Gastrocnemius medialis (tissue), 4 donors: ENCODE measurements at regions not wholly inside any gene's neighbourhood (a gene's known extent, or its start where the extent isn't known, plus 50 kb on each side); places are given as distances from the start of the nearest gene placed in this dataset.

Source experiments
- ATAC-seq, 2 donors: fragments of 150-250 bp; one replicate each; pipeline ENCODE4 v1.9.1; 2016
- DNase-seq, 2 donors: peaks; one replicate each; pipeline ENCODE4 v3.0.0-alpha.2; 2019
- H3K27ac ChIP-seq, 4 donors: fragments of 200-600 bp; sonication (generic); 1 replicate in 1 of 4; 2 replicates in 3 of 4; pipeline ENCODE4 v1.5.1; 2016 to 2018; ENCODE audit warnings: mild to moderate bottlenecking in 2 of 4, moderate library complexity in 1 of 4
- H3K27me3 ChIP-seq, 3 donors: fragments of 200-600 bp; sonication (generic) in 2 of 3; 1 replicate in 1 of 3; 2 replicates in 2 of 3; pipeline versions ENCODE4 v1.5.1 to v1.6.0; 2016 to 2019; ENCODE audit warnings: mild to moderate bottlenecking in 1 of 3, moderate library complexity in 1 of 3
- H3K36me3 ChIP-seq, 2 donors: fragments of 200-600 bp; sonication (generic) in 1 of 2; one replicate each; pipeline ENCODE4 v1.5.1; 2017 to 2018
- H3K4me1 ChIP-seq, 2 donors: fragments of 200-600 bp; sonication (generic) in 1 of 2; one replicate each; pipeline ENCODE4 v1.5.1; 2016 to 2017; ENCODE audit warnings: mild to moderate bottlenecking in 2 of 2
- H3K4me3 ChIP-seq, 4 donors: fragments of 200-600 bp; sonication (generic) in 3 of 4; 1 replicate in 1 of 4; 2 replicates in 3 of 4; pipeline ENCODE4 v1.5.1; 2016 to 2019; ENCODE audit warnings: mild to moderate bottlenecking in 2 of 4
- H3K9me3 ChIP-seq, 3 donors: fragments of 200-600 bp; sonication (generic) in 2 of 3; 1 replicate in 1 of 3; 2 replicates in 2 of 3; pipeline ENCODE4 v1.5.1; 2016 to 2019
- POLR2A ChIP-seq, 2 donors: fragments of 450-650 bp; IDR thresholded peaks; one replicate each; pipeline ENCODE4 v1.6.1; 2017; ENCODE audit warnings: antibody characterized with exemption in 2 of 2, mild to moderate bottlenecking in 2 of 2, moderate library complexity in 2 of 2
- in situ Hi-C, 4 donors: fragments of 200-750 bp; cut with MboI; loops; one replicate each; pipeline versions ENCODE4 v1.15.0 to v1.8.0; 2017; ENCODE audit warnings: low sequenced_read_pairs in 4 of 4
- intact Hi-C: fragments of 100-400 bp; cut with DNase I; formaldehyde crosslinking; loops from one replicate; pipeline ENCODE4 v1.15.1; 2023; ENCODE audit warnings: low total_unique reads
- TF ChIP-seq, protein P1 (sequence below), 5 experiments: fragments of 450-650 bp in 3 of 5; fragments of 200-600 bp in 2 of 5; sonication (generic) in 2 of 5; IDR thresholded peaks in 4 of 5; conservative IDR thresholded peaks in 1 of 5; 1 replicate in 4 of 5; 2 replicates in 1 of 5; pipeline ENCODE4 v1.5.1; 2016 to 2019; ENCODE audit warnings: antibody characterized with exemption in 5 of 5, mild to moderate bottlenecking in 3 of 5, moderate library complexity in 3 of 5

DNA sequence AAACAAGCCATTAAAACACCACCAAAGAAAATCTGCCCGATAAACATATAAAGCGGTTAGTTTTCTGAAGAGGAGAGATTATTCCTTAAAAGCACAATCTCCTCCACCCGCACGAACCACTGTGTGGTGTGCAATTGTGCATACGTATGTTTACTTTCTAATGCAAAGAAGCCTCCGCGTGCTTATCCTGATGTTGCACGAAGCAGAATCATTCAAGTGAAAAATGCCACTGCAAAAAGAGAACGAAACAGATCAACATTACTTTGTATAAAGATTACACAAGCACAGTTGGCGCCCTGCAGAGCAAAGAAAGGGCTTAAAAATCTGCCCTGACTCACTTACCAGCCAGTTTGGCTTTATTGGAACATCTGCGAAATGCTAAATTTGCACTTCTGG lies 166.8 kb downstream of the ZNF281 start:
- Histone ChIP-seq H3K9me3 (no peaks in the 10 kb centered on the region), H3K27me3 (peaks cover 4 to 22% (median 4%) of the 10 kb centered on the region in 3 donors), H3K27ac (peak overlapping the region; percentile 25 to 68 (median 51)), H3K36me3 (no peaks in the 10 kb centered on the region), H3K4me1 (peaks cover 5 to 16% of the 10 kb centered on the region in 2 donors), H3K4me3 (peak overlapping the region in 3 of 4 donors; percentile 31 to 38 (median 32))
- ATAC-seq (no peak), DNase-seq (no peak)
- in situ Hi-C loops = no loop called here
- TF ChIP-seq, protein P1, sequence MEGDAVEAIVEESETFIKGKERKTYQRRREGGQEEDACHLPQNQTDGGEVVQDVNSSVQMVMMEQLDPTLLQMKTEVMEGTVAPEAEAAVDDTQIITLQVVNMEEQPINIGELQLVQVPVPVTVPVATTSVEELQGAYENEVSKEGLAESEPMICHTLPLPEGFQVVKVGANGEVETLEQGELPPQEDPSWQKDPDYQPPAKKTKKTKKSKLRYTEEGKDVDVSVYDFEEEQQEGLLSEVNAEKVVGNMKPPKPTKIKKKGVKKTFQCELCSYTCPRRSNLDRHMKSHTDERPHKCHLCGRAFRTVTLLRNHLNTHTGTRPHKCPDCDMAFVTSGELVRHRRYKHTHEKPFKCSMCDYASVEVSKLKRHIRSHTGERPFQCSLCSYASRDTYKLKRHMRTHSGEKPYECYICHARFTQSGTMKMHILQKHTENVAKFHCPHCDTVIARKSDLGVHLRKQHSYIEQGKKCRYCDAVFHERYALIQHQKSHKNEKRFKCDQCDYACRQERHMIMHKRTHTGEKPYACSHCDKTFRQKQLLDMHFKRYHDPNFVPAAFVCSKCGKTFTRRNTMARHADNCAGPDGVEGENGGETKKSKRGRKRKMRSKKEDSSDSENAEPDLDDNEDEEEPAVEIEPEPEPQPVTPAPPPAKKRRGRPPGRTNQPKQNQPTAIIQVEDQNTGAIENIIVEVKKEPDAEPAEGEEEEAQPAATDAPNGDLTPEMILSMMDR (IDR thresholded peaks at IDR 0.05 in 4 of 5, conservative IDR thresholded peaks at IDR 0.05 in 1 of 5) = no peak
- no peak for TF ChIP-seq POLR2A (IDR thresholded peaks at IDR 0.05)
- intact Hi-C loops = loop anchor here (5.0 to 10.0 kb wide), 2 partner anchors 61 to 208 kb away; no protein-coding TSS in a partner anchor

DNA sequence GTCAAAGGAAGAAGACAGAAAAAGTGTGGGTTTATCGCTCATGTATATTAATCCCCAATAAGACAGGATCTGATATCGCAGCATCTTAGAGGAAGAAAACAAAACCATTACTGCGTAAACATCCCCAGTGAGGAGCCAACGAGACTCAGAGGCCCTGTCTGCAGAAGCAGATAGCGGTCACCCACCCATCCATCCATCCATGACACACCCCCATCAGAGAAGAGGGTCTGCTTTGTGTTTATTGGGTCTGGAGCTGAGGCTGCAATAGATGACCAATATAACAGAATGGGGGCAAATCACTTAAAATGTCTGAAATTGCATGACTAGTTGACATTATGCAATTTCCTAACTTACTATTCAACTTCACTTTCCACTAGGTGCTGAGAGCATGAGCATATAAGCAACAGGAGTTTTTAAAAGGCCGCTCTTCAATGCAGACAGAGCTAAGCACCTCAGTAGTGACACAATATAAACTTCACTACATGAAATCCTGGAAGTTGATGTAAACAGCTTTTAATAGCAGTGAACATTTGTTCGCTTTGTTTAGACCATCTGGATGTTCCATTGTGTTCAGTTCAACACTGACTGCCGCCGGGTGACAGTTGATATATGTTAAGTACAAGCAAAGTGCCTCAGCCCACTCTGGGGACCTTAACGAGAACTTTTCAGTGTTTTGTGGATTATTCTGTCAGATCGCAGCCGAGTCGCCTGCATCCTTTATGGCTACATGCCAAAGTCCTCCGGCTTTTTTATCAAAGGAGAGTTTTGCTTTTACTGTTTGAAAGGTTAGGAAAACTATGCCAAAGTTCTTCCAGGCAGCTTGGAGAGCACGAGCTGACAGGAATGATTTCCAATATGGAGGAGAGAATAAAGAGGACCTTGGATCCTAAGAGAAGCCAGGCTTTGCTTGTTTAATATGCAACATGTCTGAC lies 167.5 kb downstream of the ZNF281 start:
- peak; percentile 39 to 58 for ATAC-seq
- intact Hi-C loops (loop anchor here (5.0 to 10.0 kb wide), 2 partner anchors 60 to 208 kb away; no protein-coding TSS in a partner anchor), in situ Hi-C loops (no loop called here)
- DNase-seq = no peak
- H3K4me3 ChIP-seq = peak overlapping the region; percentile 22 to 38 (median 32)
- H3K9me3 ChIP-seq = no peaks in the 10 kb centered on the region
- peaks cover 5 to 16% of the 10 kb centered on the region in 2 donors for H3K4me1 ChIP-seq
- H3K27me3 ChIP-seq = peaks cover 4 to 20% (median 4%) of the 10 kb centered on the region in 3 donors
- H3K36me3 ChIP-seq = no peaks in the 10 kb centered on the region
- H3K27ac ChIP-seq = peak overlapping the region; percentile 25 to 68 (median 51)
- TF ChIP-seq, protein P1 (IDR thresholded peaks at IDR 0.05 in 4 of 5, conservative IDR thresholded peaks at IDR 0.05 in 1 of 5) = no peak
- TF ChIP-seq POLR2A (IDR thresholded peaks at IDR 0.05) = no peak

DNA sequence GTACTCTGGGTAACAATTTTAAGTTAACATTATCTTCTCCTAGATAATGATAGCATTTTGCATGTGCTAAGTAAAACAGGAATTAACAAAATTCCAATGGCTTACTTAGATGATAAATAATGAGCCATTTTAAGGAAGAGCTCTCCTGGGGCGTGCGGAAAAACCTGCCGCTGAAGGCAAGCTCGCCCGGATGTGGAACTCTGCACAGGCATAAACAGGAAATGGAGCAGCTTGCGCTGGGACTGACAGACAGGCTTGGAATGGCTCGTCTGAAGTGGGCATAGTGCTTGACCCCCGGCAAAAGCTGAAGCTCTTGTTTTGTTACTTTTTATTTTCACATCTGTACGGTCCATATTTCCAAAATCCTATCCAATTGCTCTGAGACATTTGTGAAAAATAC lies 169.2 kb downstream of the ZNF281 start:
- no peaks in the 10 kb centered on the region for H3K9me3 ChIP-seq
- H3K4me3 ChIP-seq = no peak overlapping the region
- DNase-seq (no peak), ATAC-seq (no peak)
- H3K4me1 ChIP-seq = peaks cover 5 to 16% of the 10 kb centered on the region in 2 donors
- no peaks in the 10 kb centered on the region for H3K36me3 ChIP-seq
- TF ChIP-seq, protein P1 (IDR thresholded peaks at IDR 0.05 in 4 of 5, conservative IDR thresholded peaks at IDR 0.05 in 1 of 5) = no peak
- TF ChIP-seq POLR2A (IDR thresholded peaks at IDR 0.05) = no peak
- intact Hi-C loops = loop anchor here (5.0 to 10.0 kb wide), 2 partner anchors 58 to 206 kb away; no protein-coding TSS in a partner anchor
- H3K27ac ChIP-seq = peak overlapping the region in 3 of 4 donors; percentile 3 to 50 (median 47)
- in situ Hi-C loops = no loop called here
- peaks cover 0 to 7% (median 4%) of the 10 kb centered on the region in 3 donors for H3K27me3 ChIP-seq

DNA sequence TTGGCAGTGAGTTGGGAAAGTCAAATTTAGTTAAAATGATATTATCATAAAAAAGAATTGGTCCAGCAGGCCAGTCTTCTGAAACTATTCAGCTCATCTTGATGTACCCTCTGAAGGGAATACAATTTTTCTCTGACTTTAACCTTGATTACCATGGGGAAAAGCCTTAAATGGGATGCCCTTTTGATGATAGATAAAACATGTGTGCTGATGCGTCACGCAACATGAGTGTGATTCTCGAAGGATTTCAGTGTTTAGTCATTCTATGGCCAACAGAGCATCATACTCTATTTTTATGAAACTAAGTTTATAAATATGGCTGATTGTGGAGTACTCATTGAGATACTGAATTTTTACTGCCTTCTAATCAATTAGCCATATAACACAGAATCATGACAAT lies 171.5 kb downstream of the ZNF281 start:
- TF ChIP-seq, protein P1 (IDR thresholded peaks at IDR 0.05 in 4 of 5, conservative IDR thresholded peaks at IDR 0.05 in 1 of 5) = no peak
- no peak for TF ChIP-seq POLR2A (IDR thresholded peaks at IDR 0.05)
- H3K4me3 ChIP-seq = no peak overlapping the region
- intact Hi-C loops = no loop called here
- no peaks in the 10 kb centered on the region for H3K36me3 ChIP-seq
- H3K9me3 ChIP-seq = no peaks in the 10 kb centered on the region
- DNase-seq (no peak), ATAC-seq (no peak)
- in situ Hi-C loops = no loop called here
- H3K27ac ChIP-seq = no peak overlapping the region
- H3K4me1 ChIP-seq = peaks cover 5 to 16% of the 10 kb centered on the region in 2 donors
- H3K27me3 ChIP-seq = no peaks in the 10 kb centered on the region
